K562 (cell line): ENCODE measurements at regions not wholly inside any gene's neighbourhood (a gene's known extent, or its start where the extent isn't known, plus 50 kb on each side); places are given as distances from the start of the nearest gene placed in this dataset.

Experiments
- ATAC-seq: fragments of 200-7000 bp; cut with Tn5 transposase; 3 replicates; pipeline ENCODE4 v1.9.1; 2020; ENCODE audit warnings: moderate library complexity
- BruUV-seq: library from RNA; stranded (reverse); fragments of 400-500 nt; replicated peaks from 2 replicates; lab custom pipeline; 2021; lab: Mats Ljungman, UMichigan
- CTCF ChIA-PET: fragments of 300-600 bp; formaldehyde crosslinking; extraction: SDS; loops from one replicate; lab custom pipeline; 2021; ENCODE audit warnings: low intra/inter-chr PET ratio; lab: Yijun Ruan, JAX
- POLR2A ChIA-PET: fragments of 300-600, 350-650 bp; sonication (Branson Sonifier 250); formaldehyde crosslinking; extraction: SDS; loops from one replicate; lab custom pipeline; 2021; ENCODE audit warnings: antibody characterized with exemption, inconsistent platforms; lab: Yijun Ruan, JAX
- DNase-seq, 4 experiments: peaks; one replicate each; pipeline versions ENCODE4 v3.0.0 to v3.0.0-alpha.2; 2011 to 2018; ENCODE audit warnings: low spot score in 3 of 4, mixed read lengths in 3 of 4; ENCODE audit errors: extremely low read depth in 1 of 4
- FAIRE-seq: peaks from 2 replicates; lab custom pipeline; 2011; peaks lifted over from hg19 to GRCh38; lab: Jason Lieb, UNC
- H2AFZ ChIP-seq: 2 replicates; pipeline ENCODE4 v1.6.0; 2011; ENCODE audit warnings: low read depth, low read length, control low read depth, inconsistent platforms
- H3K27ac ChIP-seq: fragments of 200-600 bp; 3 replicates; pipeline ENCODE4 v1.8.0; 2011; ENCODE audit warnings: low read depth, mild to moderate bottlenecking, control low read depth, inconsistent platforms, low read length, moderate library complexity, mixed read lengths; ENCODE audit errors: extremely low read depth
- H3K27me3 ChIP-seq, 2 experiments: fragments of 300-600 bp in 1 of 2; 2 replicates in 1 of 2; 3 replicates in 1 of 2; pipeline versions ENCODE4 v1.6.0 to v1.8.0; 2011; ENCODE audit warnings: inconsistent platforms in 2 of 2, low read length in 2 of 2, mild to moderate bottlenecking in 1 of 2, mixed read lengths in 1 of 2, moderate library complexity in 1 of 2; ENCODE audit not compliant: control insufficient read depth in 2 of 2, insufficient read depth in 2 of 2
- H3K36me3 ChIP-seq: fragments of 300-600 bp; 3 replicates; pipeline ENCODE4 v1.8.0; 2011; ENCODE audit warnings: mild to moderate bottlenecking, low read length, inconsistent platforms; ENCODE audit not compliant: control insufficient read depth, insufficient read depth
- H3K4me1 ChIP-seq, 2 experiments: fragments of 200-600 bp in 1 of 2; replicated peaks in 1 of 2; 2 replicates in 1 of 2; 3 replicates in 1 of 2; pipeline versions ENCODE4 v1.5.1 to v1.8.0; 2011; ENCODE audit warnings: inconsistent platforms in 2 of 2, low read length in 2 of 2, mild to moderate bottlenecking in 1 of 2, mixed read lengths in 1 of 2, moderate library complexity in 1 of 2; ENCODE audit not compliant: control insufficient read depth in 2 of 2, insufficient read depth in 2 of 2
- H3K4me2 ChIP-seq: 2 replicates; pipeline ENCODE4 v1.6.1; 2011; ENCODE audit warnings: low read length, control low read depth, inconsistent platforms, mixed read lengths; ENCODE audit not compliant: insufficient read depth
- H3K4me3 ChIP-seq: fragments of 200-600 bp; sonication (generic), shearing (Covaris generic); 2 replicates; pipeline ENCODE4 v1.5.1; 2016; ENCODE audit warnings: control low read depth, inconsistent platforms
- H3K79me2 ChIP-seq: fragments of 200-600 bp; 3 replicates; pipeline ENCODE4 v1.8.0; 2011; ENCODE audit warnings: low read length, inconsistent platforms; ENCODE audit not compliant: control insufficient read depth, insufficient read depth
- H3K9ac ChIP-seq, 2 experiments: 2 replicates each; pipeline versions ENCODE4 v1.6.0 to v1.6.1; 2011; ENCODE audit warnings: low read depth in 2 of 2, low read length in 2 of 2, control low read depth in 1 of 2, inconsistent platforms in 1 of 2, mild to moderate bottlenecking in 1 of 2, mixed read lengths in 1 of 2; ENCODE audit not compliant: insufficient read depth in 1 of 2
- H3K9me1 ChIP-seq: one replicate; pipeline ENCODE4 v1.6.0; 2011; ENCODE audit warnings: inconsistent platforms, mild to moderate bottlenecking, low read length, moderate library complexity; ENCODE audit not compliant: control insufficient read depth, insufficient read depth
- H3K9me3 ChIP-seq: replicated peaks from 2 replicates; pipeline ENCODE4 v1.5.1; 2011; ENCODE audit warnings: low read depth, low read length, inconsistent platforms; ENCODE audit not compliant: control insufficient read depth, insufficient read depth
- H4K20me1 ChIP-seq: replicated peaks from 2 replicates; pipeline ENCODE4 v1.6.1; 2011; ENCODE audit warnings: low read length, inconsistent platforms, mixed read lengths; ENCODE audit not compliant: control insufficient read depth, insufficient read depth
- ETV5 ChIP-seq: sonication (generic); formaldehyde crosslinking; IDR thresholded peaks from 2 replicates; pipeline ENCODE4 v1.4.0; 2020; ENCODE audit warnings: low read depth, mild to moderate bottlenecking, missing genetic modification reagents
- HNRNPL ChIP-seq: fragments of 200-400 bp; formaldehyde crosslinking; IDR thresholded peaks from 2 replicates; pipeline ENCODE4 v1.6.1; 2017; ENCODE audit warnings: low read depth, mild to moderate bottlenecking, low read length
- IRF1 ChIP-seq: sonication (generic); formaldehyde crosslinking; IDR thresholded peaks from 2 replicates; pipeline ENCODE4 v1.8.0; 2022; ENCODE audit warnings: missing genetic modification reagents, mild to moderate bottlenecking, borderline replicate concordance
- MAFG ChIP-seq: fragments of 450-650 bp; conservative IDR thresholded peaks from 2 replicates; pipeline ENCODE4 v1.6.1; 2016; ENCODE audit warnings: missing genetic modification characterization, missing compliant biosample characterization
- MEF2D ChIP-seq: conservative IDR thresholded peaks from 2 replicates; pipeline ENCODE4 v1.6.1; 2016; ENCODE audit warnings: low read depth, missing genetic modification characterization, missing compliant biosample characterization
- MLX ChIP-seq, 2 experiments: fragments of 450-650 bp in 1 of 2; sonication (generic) in 1 of 2; formaldehyde crosslinking; conservative IDR thresholded peaks; 2 replicates each; pipeline versions ENCODE4 v1.4.0 to v1.8.1; 2020 to 2022; ENCODE audit warnings: mild to moderate bottlenecking in 1 of 2, missing genetic modification reagents in 1 of 2
- POU5F1 ChIP-seq: fragments of 150-350 bp; IDR thresholded peaks from 2 replicates; pipeline ENCODE4 v1.6.1; 2014; ENCODE audit warnings: borderline replicate concordance, low read length, low read depth, mild to moderate bottlenecking; ENCODE audit not compliant: partially characterized antibody
- SAFB ChIP-seq: fragments of 200-400 bp; formaldehyde crosslinking; IDR thresholded peaks from 2 replicates; pipeline ENCODE4 v1.6.1; 2017; ENCODE audit warnings: low read depth, low read length, borderline replicate concordance
- SP1 ChIP-seq: sonication (generic); formaldehyde crosslinking; IDR thresholded peaks from 2 replicates; pipeline ENCODE4 v1.8.1; 2022; ENCODE audit warnings: mild to moderate bottlenecking, missing genetic modification reagents
- ZNF24 ChIP-seq: fragments of 450-650 bp; IDR thresholded peaks from 2 replicates; pipeline ENCODE4 v1.6.1; 2016
- ZNF408 ChIP-seq: fragments of 250-450 bp; sonication (Bioruptor Pico); IDR thresholded peaks from 2 replicates; pipeline ENCODE4 v1.4.0; 2020; ENCODE audit warnings: low read depth, mild to moderate bottlenecking, moderate library complexity
- ZNF57 ChIP-seq: fragments of 450-650 bp; formaldehyde crosslinking; IDR thresholded peaks from 2 replicates; pipeline ENCODE4 v1.4.0; 2020; ENCODE audit warnings: mild to moderate bottlenecking, moderate library complexity
- ZNF830 ChIP-seq: fragments of 250-450 bp; sonication (Bioruptor Pico); IDR thresholded peaks from 2 replicates; pipeline ENCODE4 v1.5.0; 2021; ENCODE audit warnings: mild to moderate bottlenecking
- WGBS: fragments of 100-300 bp; shearing (Covaris generic); methylation state at CpG from one replicate; pipeline ENCODE4 v1.1.6; 2016; ENCODE audit warnings: low coverage, mixed read lengths; ENCODE audit not compliant: insufficient coverage; ENCODE audit errors: missing lambda C conversion rate; 5-methylcytosine and 5-hydroxymethylcytosine counted together
- in situ Hi-C: fragments of 300-500 bp; cut with MboI; formaldehyde crosslinking; loops from 4 replicates; pipeline ENCODE4 v1.15.0; 2018; ENCODE audit warnings: inconsistent platforms, mixed read lengths
- intact Hi-C: fragments of 100-400 bp; cut with micrococcal nuclease; formaldehyde crosslinking; loops from 2 replicates; pipeline ENCODE4 v1.14.2; 2022
- TF ChIP-seq, protein P1 (sequence below): sonication (generic); formaldehyde crosslinking; IDR thresholded peaks from 2 replicates; pipeline ENCODE4 v1.8.0; 2023; ENCODE audit warnings: missing genetic modification reagents, mild to moderate bottlenecking, borderline replicate concordance

DNA sequence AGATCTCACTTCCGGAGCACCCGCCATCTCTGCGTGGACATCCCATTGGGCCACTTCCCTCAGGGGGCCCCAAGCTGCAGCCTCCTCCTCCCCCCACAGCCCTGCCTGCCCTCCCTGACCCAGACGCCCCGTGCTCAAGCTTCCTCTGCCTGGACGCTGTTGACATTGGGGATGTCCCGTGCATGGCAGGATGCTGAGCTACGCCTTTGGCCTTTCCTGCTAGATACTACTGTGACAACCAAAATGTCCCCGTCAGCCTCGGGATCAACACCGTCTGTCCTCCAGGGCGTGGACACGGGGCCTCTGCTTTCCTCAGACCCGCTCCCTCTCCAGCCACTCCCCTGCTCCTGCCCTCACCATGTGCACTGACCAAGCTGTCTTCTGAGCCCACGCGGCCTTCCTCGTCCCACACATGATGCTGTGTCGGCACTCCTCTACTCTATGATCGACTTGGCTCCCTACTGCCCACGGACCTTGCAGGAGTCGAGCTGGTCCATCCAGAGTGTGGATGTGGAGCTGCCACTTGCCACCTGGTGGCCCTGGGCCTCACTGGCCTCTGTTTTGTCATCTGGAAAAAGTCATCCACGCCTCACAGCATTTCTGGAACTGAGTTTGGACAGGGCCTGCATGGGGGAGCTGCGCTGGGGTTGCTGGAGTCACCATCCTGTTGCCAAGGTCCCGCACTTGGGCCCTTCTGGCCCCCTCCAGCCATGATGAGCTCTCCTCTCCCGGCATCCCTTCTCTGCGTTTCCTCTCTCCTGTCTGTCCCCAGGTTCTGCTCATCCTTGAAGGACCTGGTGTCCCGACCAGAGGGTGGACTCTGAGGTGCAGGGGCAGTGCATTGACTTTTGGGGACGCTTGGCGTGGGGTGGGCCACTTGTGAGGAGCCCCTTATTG lies 221.7 kb upstream of the CIBAR2 start:
- in situ Hi-C loops, result no loop called here
- intact Hi-C loops, result loop anchor here (10.0 kb wide), 1 partner anchor 231 kb away; no protein-coding TSS in a partner anchor
- Histone ChIP-seq H3K9me1 (no peaks in the 10 kb centered on the region), H3K27me3 (no peaks in the 10 kb centered on the region), H3K4me1 (peaks cover 49 to 84% of the 10 kb centered on the region in 2 experiments), H4K20me1 (no peaks in the 10 kb centered on the region), H3K36me3 (no peaks in the 10 kb centered on the region; the same call in 2 of the 3 replicates), H3K4me2 (peak overlapping the region; percentile 72), H3K27ac (peak overlapping the region; percentile 85), H3K4me3 (peak overlapping the region; percentile 17; the same call in 1 of the 2 replicates), H2AFZ (peak overlapping the region; percentile 75), H3K9ac (peak overlapping the region; percentile 64 to 85), H3K79me2 (peaks cover 14% of the 10 kb centered on the region; the same call in 2 of the 3 replicates), H3K9me3 (no peaks in the 10 kb centered on the region)
- BruUV-seq, result no TSS peak
- ChIA-PET POLR2A (interaction anchor here (0.5 to 1.3 kb wide), 13 partner anchors 10 to 427 kb away, joined by 3 to 12 read pairs (median 3); no protein-coding TSS in a partner anchor), CTCF (interaction anchor here (0.6 kb wide), 1 partner anchor 103 kb away, joined by 3 read pairs; no protein-coding TSS in a partner anchor)
- ATAC-seq (no peak), FAIRE-seq (peak; percentile 44), DNase-seq (no peak)
- 70% methylated on average over 29 of the region's 29 CpGs for WGBS
- TF ChIP-seq ETV5 (CRISPR knock-in tag) (0 out of 2 replicates have a peak, but pooled peaks have one; percentile 20), ZNF57 (no peak), ZNF24 (no peak), SP1 (CRISPR knock-in tag) (no peak), HNRNPL (no peak), ZNF408 (CRISPR knock-in tag) (no peak), MAFG (peak; percentile 38; the same call in 1 of the 2 replicates), MEF2D (tag) (no peak), ZNF830 (CRISPR knock-in tag) (no peak), SAFB (no peak), POU5F1 (no peak), IRF1 (CRISPR knock-in tag) (no peak), MLX (CRISPR knock-in tag; conservative IDR thresholded peaks at IDR 0.05) (0 out of 4 replicates have a peak, but pooled peaks of 1 of the 2 experiments have one; percentile 28)
- TF ChIP-seq, protein P1, sequence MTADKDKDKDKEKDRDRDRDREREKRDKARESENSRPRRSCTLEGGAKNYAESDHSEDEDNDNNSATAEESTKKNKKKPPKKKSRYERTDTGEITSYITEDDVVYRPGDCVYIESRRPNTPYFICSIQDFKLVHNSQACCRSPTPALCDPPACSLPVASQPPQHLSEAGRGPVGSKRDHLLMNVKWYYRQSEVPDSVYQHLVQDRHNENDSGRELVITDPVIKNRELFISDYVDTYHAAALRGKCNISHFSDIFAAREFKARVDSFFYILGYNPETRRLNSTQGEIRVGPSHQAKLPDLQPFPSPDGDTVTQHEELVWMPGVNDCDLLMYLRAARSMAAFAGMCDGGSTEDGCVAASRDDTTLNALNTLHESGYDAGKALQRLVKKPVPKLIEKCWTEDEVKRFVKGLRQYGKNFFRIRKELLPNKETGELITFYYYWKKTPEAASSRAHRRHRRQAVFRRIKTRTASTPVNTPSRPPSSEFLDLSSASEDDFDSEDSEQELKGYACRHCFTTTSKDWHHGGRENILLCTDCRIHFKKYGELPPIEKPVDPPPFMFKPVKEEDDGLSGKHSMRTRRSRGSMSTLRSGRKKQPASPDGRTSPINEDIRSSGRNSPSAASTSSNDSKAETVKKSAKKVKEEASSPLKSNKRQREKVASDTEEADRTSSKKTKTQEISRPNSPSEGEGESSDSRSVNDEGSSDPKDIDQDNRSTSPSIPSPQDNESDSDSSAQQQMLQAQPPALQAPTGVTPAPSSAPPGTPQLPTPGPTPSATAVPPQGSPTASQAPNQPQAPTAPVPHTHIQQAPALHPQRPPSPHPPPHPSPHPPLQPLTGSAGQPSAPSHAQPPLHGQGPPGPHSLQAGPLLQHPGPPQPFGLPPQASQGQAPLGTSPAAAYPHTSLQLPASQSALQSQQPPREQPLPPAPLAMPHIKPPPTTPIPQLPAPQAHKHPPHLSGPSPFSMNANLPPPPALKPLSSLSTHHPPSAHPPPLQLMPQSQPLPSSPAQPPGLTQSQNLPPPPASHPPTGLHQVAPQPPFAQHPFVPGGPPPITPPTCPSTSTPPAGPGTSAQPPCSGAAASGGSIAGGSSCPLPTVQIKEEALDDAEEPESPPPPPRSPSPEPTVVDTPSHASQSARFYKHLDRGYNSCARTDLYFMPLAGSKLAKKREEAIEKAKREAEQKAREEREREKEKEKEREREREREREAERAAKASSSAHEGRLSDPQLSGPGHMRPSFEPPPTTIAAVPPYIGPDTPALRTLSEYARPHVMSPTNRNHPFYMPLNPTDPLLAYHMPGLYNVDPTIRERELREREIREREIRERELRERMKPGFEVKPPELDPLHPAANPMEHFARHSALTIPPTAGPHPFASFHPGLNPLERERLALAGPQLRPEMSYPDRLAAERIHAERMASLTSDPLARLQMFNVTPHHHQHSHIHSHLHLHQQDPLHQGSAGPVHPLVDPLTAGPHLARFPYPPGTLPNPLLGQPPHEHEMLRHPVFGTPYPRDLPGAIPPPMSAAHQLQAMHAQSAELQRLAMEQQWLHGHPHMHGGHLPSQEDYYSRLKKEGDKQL (CRISPR knock-in tag), result no peak
